Amniotic stem cell (primary cell): ENCODE measurements at regions not wholly inside any gene's neighbourhood (a gene's known extent, or its start where the extent isn't known, plus 50 kb on each side); places are given as distances from the start of the nearest gene placed in this dataset.

Experiments
- DNase-seq: peaks from one replicate; lab custom pipeline; 2025; lab: John Stamatoyannopoulos, UW

DNA sequence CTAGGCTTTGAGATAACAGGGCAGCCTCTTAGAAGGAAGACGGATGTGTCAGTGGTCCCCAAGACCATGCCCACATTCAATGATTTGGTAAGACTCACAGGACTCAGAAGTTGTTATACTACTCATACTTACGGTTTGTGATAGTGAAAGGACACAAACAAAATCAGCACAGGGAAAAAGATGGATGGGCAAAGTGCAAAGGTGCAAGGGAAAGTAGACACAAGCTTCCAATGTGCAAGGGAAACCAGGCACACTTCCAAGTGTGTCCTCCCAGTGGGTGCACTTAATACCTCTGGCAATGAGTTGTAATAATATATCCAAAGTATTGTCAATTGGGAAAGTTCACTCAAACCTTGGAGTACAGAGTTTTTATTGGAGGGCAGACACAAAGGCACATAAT is 53.8 kb upstream of the VCX start:
- DNase-seq: no peak

DNA sequence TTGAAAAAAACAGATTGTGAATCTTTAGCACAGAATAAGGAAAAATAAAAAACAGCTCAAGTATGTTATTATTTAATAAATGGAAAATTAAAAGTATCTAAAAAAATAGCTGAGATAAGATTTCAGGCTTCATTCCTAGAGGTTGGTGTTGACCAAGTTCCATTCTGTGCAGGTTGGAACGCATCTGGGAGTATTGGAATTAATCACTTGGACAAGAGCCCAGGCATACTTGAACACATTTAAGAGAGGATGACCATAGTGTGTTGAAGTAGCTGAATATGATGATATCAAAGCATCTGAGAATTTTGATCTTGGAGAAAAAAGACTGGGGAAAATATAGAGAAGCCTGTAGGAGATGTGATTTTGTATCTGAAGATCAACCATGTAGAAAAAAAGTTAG is 54.6 kb upstream of the VCX start:
- DNase-seq: no peak

DNA sequence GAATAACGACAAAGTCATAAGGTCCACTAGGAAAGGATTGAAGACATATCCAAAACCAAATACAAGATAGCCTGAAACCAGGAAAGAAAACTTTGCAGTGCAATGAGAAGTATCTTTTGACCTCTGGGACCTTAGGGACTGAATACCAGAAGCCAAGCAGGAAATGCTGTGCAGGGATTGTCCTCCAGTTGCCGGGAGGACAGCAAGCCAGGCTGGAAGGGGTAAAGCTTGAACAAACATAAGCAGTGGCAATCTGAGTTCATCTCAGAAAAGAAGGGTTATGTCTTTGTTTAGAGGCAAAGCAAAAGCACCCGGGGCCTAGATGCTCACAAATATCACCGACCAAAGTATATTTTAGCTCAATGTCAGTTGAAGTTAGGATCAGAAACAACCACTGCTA is 55.3 kb upstream of the VCX start:
- no peak for DNase-seq

DNA sequence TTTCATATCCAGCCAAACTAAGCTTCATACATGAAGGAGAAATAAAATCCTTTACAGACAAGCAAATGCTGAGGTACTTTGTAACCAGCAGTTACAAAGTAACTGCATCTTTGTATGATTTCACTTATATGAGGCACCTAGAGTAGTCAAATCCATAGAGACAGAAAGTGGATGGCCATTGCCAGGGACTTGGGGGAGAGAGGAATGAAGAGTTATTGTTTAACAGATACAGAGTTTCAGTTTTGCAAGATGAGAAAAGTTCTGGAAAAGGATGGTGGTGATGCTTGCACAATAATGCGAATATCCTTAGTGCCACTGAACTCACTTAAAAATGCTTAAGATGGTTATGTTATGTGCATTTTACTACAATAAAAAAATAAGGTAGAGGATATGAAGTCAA is 58.4 kb upstream of the VCX start:
- DNase-seq: no peak

DNA sequence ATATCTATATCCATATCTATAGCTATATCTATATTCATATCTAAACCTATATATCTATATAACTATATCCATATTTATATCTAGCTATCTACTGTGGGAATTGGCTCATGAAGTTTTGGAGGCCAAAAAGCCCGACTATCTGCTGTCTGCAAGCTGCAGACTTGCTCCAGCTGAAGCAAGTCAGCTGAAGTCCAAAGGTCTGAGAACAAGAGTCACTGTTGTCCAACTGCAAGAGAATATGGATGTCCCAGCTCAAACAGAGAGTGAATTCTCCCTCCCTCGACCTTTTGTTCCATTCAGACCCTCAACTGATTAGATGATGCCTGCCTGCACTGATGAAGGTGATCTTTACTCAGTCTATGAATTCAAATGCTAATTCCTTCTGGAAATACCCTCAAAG is 63.3 kb upstream of the VCX start:
- no peak for DNase-seq

DNA sequence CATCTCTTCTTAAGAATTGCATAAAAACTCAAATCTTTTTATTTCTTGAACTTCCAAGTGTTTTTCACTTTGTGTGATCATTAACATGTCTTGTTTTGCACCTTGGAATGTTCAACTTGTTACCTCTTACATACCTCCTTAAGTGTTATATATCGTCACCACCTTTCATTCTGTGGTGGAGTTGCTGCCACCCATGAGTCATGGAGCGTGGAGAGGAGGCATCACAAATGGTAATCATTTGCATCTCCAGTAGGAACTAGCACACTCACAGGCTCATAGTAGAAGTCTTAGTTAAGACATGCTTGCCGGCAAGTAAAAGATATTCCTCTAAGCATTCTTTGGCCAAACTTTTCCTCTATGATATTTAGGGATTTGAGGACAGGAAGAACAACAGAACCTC is 67.0 kb upstream of the VCX start:
- no peak for DNase-seq

DNA sequence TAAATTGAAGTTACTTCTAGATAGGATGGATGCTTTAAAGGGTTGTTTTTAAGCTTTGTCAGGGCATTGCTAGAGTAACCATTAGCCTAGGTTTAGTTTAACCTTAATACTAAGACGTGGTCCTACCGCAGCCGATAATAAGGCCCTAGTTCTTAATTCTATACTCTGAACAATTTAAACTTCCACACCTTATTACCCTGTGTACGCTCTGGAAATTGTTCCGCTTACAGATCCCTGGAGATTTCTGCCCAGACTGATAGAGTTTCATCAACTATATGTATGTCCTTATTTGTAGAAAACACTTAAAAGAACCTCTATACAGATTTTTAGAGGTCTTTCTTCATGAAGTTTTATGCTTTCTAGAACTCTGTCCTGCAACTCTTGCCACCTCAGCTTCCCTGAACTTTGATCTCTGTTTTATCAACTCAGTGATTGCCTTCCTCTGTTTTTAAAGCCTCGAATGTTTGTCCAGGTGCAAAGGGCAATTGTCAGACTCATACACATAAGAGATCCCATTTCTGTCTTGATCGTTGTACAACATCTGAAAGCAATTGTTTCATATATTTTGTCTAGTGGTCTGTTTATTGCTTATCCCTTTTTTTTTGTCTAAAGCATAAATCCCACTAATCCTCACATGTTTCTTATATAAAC is 71.1 kb upstream of the VCX start:
- no peak for DNase-seq

DNA sequence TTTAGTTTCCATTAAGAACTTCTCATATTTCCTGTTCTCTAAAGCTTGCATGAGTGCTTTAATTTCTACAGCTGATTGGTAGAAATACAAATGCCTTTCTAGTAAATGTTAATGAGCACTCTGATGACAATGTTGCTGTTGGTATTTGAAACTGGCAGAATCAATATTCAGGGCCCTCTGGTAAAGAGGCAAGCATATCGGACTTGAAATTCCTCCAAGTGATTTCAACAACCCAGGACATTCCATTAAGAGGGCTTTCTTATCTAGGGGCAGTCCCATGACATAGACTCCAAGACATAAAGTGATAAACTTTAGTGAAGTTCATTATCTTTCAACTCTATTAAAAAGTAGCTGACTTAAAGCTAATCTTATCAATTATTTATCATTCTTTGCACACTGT is 83.1 kb upstream of the VCX start:
- DNase-seq: no peak

DNA sequence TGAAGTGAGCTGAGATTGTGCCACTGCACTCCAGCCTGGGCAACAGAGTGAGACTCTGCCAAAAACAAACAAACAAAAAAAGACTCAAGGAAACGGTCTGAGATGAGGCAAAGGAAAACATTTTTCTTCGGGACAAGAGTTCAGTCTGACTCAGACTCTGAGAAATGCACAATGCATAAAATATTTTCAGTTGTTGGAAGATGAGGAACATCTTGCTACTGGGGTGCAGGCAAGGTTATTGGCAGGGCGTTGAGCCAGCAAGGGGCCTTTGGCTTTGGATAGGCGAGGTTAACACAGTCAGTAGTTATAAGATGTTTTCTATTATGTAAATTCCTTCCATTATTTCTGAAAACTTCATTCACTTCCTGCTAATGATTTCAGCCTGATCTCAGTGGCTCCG is 96.1 kb upstream of the VCX start:
- DNase-seq: no peak

DNA sequence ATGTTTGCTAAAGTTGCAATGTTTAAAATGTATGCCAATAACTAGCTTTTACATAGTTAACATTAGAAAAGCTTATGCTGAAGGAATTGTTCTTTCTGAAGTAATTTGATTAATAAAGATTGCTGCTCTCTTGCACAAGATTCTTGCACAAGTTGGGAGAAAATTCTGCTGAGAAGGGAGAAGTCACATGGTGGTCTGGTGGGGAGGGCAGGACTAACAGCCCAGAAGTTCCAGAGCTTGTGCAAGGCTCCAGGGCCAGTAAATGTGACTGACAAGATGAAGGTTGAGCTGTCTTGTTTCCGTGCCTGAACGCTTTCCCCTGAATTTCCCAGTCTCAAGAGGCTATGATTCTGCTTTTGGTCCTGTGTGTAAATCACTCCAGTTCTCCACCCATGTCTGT is 112.9 kb upstream of the VCX start:
- DNase-seq: no peak

DNA sequence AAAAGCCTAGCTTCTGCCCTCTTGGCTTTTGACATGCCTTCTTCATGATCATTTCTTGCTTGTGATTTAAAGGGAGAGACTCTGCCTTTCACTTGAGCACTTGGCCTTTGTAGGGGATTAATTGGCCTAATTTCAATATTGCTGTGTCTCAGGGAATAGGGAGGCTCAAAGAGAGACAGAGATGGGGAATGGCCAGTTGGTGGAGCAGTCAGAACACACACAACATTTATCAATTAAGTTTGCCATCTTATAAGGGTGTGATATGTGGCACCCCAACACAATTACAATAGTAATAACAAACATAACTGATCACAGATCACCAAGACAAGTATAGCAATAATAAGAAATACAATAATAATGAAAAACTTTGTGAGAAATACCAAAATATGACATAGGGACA is 122.5 kb upstream of the VCX start:
- no peak for DNase-seq

DNA sequence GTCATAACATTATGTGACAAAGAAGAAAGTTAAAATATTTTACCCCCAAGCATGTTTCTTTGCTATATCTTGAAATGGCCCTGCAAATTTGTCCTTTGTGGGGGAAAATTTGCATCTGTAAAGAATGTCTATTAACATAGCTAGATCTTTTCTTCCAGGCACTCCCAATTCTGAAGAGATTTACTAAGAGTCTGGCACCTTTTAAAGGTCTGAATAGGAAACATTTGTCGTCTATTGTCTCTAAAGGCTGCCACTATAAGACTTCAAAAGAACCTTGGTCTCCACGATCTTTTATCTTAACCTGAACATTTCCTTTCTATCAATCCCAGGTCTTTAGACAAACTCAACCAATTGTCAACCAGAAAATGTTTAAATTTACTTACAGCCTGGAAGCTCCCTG is 128.6 kb upstream of the VCX start:
- DNase-seq: no peak

DNA sequence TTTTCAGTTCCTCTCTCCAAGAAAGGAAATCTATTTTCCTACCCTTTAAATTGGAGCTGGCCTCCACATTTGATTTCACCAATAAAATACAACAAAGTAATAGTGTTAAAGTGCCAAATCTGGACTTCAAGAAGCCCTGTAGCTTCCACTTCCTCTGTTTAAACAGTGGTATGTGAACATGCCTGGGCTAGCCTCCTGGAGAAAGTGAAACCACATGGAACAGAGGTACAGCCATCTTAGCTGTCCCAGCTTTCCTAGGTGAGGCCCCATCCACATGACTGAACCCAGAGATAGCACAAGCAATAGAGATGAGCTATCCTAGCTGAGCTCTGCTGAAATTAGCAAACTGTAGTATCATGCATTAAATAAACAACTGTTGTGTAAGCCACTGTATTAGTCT is 131.8 kb upstream of the VCX start:
- DNase-seq: no peak

DNA sequence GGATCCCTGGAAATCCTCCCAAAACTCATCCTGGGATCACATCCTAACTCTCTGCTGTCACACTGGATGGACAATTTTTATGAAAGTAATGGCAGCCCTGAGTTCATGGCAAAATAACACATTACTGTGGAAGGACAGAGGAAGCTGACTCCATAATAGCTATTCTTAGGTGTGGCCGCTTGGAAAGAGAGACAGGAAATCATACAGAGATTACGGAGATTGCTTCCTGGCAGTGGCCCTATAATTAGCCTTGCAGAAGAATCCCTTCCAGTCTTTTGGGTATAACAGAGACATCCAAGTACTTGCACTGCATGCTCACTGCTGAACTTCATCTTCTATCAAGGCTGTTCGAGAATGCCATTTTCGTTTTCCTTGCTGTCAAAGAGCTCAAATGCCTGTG is 133.1 kb upstream of the VCX start:
- DNase-seq: no peak

DNA sequence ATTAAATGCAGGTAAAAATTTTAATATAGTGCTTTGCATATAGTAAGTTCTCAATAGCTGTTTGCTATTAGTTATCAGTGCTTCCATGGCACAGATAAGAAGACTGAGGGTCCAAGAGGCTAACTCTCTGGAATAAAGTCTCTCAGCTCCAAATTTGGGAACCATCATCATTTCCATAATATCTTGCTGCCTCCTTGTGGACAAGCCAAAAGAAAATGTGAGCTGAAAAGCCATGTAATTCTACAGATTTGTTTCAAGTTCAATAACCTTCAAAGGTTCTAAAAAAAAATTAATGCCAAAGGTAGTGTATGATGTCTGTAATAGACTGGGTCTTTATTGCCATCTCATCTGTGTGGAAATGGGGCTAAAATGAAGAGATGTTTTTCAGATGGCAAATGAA is 136.9 kb upstream of the VCX start:
- no peak for DNase-seq

DNA sequence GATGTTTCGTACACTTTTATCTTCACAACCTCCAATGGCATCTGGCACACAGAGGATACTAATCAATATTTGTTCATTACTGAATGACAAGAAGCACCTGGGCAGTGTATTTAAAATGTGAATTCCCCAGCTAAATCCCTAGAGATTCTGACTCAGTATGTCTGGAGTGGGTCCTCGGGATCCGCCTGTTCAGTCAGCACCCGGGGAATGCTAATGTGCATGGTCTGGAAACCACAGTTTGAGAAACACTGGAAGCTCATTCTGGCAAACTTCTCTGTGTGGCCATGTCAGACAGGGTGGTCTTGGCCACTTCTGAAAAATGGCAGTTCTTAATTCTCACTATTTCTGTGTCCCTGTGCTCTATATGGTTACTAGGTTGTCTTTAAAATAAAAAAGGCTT is 138.8 kb upstream of the VCX start:
- DNase-seq: no peak

DNA sequence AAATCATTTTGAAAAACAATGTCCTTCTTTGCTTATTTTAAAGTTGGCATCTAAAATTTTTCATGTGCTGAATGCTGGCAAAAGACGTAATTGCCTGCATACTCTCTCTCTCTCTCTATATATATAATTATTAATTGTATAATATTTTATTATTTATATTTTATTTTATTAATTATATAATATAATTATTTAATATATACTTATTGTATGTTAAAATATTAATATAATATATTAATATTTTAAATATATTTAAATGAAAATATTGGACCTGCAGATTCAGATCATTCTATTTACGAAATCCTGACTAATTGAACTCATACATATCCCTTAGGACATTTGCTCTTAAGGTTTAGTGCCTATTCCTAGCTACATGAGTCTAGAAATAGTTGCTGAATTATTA is 144.7 kb upstream of the VCX start:
- no peak for DNase-seq

DNA sequence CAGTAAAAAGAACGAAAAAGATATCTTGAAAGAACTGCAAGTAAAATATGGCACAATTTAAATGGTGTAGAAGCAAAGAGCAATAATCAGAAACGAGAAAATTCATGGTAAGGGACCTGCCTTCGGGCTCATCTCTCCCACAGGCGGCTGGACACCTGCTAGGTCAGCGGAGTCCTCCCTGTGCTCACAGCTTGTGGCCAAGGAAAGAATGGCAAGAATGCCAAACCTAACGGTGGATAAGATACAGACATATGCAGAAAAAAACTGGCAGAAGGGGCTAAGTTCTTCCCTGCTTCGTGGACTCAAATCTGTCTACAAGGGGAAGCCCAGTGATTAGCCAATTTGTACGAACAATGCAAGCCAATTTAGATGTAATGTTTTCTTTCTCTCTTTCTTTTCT is 152.1 kb upstream of the VCX start:
- DNase-seq: no peak

DNA sequence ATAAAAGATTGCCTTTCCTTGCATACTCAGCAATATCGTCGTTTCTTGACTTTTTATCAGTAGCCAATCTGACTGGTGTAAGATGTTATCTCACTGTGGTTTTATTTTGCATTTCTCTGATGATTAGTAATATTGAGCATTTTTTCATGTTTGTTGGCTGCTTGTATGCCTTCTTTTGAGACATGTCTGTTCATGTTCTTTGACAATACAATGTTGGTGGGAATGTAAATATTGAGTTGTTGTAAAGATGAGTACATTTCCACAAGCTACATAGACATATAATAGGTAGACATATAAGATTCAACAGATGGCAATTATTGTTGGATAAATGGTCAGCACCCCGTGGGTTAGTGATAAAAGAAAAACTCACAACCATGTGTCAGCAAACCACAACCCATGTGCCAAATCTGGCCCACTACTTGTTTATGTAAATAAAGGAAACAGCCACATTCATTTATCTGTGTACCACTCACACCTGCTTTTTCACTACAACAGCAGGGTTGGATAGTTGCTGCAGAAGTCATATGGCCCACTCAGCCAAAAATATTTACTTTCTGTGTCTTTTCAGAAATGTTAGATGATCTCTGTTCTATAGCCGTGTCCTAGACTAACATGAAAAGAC is 153.1 kb upstream of the VCX start:
- DNase-seq: no peak

DNA sequence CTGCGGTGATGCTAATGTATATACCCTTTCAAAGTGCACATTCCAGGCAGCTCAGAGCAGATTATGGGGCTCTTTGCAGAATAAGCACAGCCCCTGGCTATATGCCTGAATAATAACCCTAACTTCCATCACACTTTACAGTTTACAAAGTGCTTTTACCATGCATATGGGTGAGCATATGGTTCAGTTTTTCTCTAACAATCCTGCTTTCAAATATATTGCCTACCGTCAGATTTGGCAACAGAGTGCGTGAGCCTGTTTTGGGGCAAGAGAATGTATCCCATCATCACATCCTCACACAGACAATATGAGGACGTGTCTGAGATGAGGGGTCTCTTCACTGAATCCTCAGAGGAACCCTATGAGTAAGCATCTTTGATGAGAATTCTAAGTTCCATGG is 162.8 kb upstream of the VCX start:
- no peak for DNase-seq

DNA sequence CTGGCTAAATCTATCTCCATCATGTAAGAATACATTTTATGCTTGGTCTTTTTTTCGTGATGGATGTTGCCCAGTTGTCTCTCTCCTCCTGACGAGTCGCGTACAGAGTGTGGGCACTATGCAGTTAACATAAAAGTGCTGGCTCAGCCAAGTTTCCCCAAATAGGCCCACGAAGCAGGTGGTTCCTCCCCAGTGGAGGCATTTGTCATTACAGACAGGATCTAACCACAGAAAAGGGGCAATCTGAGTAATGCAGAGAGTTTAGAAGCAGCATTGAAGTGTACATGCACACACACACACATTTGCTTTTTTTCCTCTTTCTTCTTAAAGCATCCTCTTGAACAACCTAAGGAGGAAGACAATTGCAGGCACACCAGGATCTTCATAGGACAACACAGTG is 188.7 kb upstream of the VCX start:
- DNase-seq: no peak

DNA sequence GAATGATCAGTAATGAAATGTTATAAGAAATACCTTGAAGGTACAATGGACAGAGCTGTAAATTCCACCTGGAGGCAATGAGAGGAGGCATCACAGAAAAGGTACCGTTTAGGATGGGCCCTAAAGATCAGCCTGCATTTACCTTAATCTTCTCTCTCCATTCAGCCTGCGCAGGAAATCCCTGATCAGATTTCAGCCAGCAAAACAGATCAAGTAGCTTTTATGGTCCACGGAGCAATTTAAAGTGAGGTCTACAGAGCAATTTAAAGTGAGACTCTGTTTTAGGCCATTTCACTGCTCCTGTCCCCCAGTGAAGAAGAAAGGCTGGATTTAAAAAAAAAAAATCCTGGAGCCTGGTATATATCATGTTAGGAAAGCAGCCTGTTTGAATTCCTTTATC is 195.1 kb upstream of the VCX start:
- no peak for DNase-seq

DNA sequence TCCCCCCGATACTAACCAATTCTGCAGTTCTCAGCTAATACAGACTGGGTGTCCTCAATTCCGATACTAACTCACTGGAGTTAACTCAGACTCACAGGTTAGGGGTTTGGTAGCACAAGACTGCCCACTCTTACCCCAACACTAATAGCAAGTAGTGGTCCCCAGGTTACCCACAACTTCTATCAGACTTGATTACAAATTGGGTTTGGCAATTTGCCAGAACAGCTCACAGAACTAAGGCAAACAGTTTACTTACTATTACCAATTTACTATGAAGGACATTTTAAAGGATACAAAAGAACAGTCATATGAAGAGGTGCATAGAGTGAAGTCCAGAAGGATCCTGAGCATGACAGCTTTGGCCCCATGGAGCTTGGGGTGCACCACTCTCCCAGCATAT is 201.8 kb upstream of the VCX start:
- no peak for DNase-seq

DNA sequence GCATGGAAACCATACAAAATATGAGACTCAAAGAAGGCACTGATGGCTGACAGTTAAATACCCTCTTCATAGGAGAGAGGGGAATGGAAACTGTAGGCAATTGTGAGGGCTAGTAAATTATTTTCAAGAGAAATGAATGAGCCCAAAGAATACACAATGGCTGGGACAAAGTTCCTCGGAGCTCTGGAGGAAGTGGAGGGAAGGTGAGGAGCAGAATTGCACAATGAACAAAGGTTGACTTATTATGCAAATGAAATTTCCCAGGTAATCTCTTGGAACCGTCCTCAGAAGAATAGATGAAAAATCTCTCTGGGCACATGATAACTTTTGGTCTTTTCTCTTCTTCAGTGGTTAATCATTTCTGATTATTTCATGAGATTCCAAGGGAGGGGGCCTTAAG is 202.6 kb upstream of the VCX start:
- no peak for DNase-seq
